ENCODE measurements at regions not wholly inside any gene's neighbourhood (a gene's known extent, or its start where the extent isn't known, plus 50 kb on each side); places are given as distances from the start of the nearest gene placed in this dataset.
A peak's percentile ranks its signal among the peaks of the same experiment; 100 is the strongest.

DNA sequence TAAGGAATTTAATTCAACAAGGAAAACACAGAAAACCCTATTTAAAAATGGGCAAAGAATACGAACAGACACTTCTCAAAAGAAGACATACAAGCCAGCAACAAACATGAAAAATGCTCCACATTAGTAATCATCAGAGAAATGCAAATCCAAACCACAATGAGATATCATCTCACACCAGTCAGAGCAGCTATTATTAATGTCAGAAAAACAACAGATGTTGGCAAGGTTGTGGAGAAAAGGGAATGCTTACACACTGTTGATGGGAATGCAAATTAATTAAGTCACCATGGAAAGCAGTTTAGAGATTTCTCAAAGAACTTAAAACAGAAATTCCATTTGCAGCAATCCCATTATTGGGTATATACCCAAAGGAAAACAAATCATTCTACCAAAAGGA is 55.2 kb downstream of the GCC1 start:
- peaks cover 3% of the 10 kb centered on the region for H3K27me3 ChIP-seq (replicated peaks)
- H3K36me3 ChIP-seq (replicated peaks): no peaks in the 10 kb centered on the region
- H3K27ac ChIP-seq: no peak overlapping the region
- DNase-seq: no peak
- no peak for TF ChIP-seq CTCF (IDR thresholded peaks at IDR 0.05; ENCODE audit: low read depth, low read length, missing control alignments)
- in situ Hi-C loops (cut with HindIII; ENCODE audit: low pct_ligation_motif_present, low sequenced_read_pairs): no loop called here
- no peak overlapping the region for H3K4me3 ChIP-seq (ENCODE audit: low read depth, low read length)

DNA sequence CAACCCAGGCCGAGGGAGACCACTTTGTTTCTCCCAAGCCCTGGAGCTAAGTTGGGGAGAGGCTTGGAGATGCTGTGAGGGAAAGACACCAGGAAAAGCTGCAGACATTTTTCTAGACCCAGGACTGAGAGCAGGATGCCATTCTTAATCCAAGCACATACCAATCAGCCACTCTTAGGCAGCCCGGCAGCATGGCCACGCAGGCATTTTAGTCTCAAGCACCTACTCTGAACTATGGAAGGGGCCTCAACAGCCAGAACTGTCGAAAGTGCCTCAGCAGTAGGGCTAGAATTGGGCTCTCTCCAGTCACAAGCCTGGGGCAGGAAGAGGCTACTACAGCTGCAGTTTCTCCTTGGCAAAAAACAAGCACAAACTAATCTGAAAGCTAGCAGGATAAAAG is 57.8 kb downstream of the GCC1 start:
- no peaks in the 10 kb centered on the region for H3K27me3 ChIP-seq (replicated peaks)
- no peak for DNase-seq
- H3K4me3 ChIP-seq (ENCODE audit: low read depth, low read length): no peak overlapping the region
- TF ChIP-seq CTCF (IDR thresholded peaks at IDR 0.05; ENCODE audit: low read depth, low read length, missing control alignments): no peak
- no peak overlapping the region for H3K27ac ChIP-seq
- H3K36me3 ChIP-seq (replicated peaks): no peaks in the 10 kb centered on the region
- in situ Hi-C loops (cut with HindIII; ENCODE audit: low pct_ligation_motif_present, low sequenced_read_pairs): no loop called here

DNA sequence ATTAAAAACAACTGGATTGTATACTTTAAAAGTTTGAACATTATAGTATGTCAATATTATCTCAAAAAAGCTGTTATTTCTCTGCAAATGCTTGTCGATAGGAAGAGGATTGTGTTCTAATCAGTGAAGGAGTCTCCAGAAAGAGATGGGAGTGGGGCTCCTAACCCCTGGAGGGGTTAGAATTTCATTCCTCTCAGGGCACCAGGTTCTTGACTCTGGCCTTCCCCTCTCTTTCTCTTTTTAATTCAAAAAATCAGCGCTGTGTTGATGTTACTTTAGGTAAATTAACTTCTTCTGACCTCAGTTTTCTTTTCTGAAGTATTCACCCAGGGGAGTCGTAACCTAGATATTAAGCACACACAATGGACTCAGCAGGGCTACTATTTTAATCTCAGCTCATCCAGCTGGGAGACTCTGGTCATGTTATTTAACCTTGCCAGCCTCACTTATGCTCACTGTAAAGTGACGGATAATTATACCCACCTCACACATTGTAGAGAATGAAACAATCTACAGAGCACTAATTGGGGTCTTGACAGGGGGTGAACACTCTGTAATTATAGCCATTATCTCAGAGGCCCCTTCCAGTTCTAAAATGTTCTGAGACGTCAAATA is 59.4 kb downstream of the GCC1 start:
- no peak for TF ChIP-seq CTCF (IDR thresholded peaks at IDR 0.05; ENCODE audit: low read depth, low read length, missing control alignments)
- Histone ChIP-seq H3K4me3 (ENCODE audit: low read depth, low read length) (no peak overlapping the region), H3K36me3 (replicated peaks) (no peaks in the 10 kb centered on the region), H3K27ac (no peak overlapping the region), H3K27me3 (replicated peaks) (no peaks in the 10 kb centered on the region)
- no peak for DNase-seq
- in situ Hi-C loops (cut with HindIII; ENCODE audit: low pct_ligation_motif_present, low sequenced_read_pairs): no loop called here

- no peak overlapping the region for H3K4me3 ChIP-seq (ENCODE audit: low read depth, low read length)
- TF ChIP-seq CTCF (IDR thresholded peaks at IDR 0.05; ENCODE audit: low read depth, low read length, missing control alignments): no peak
- no peak overlapping the region for H3K27ac ChIP-seq
- H3K36me3 ChIP-seq (replicated peaks): no peaks in the 10 kb centered on the region
- H3K27me3 ChIP-seq (replicated peaks): no peaks in the 10 kb centered on the region
- DNase-seq: no peak
- in situ Hi-C loops (cut with HindIII; ENCODE audit: low pct_ligation_motif_present, low sequenced_read_pairs): no loop called here
These were observed 69.1 kb downstream of the GCC1 start for GRCh38 chr7:127516320-127516719.

- H3K27me3 ChIP-seq (replicated peaks): no peaks in the 10 kb centered on the region
- H3K36me3 ChIP-seq (replicated peaks): no peaks in the 10 kb centered on the region
- H3K4me3 ChIP-seq (ENCODE audit: low read depth, low read length): no peak overlapping the region
- DNase-seq: peak; percentile 43
- no peak overlapping the region for H3K27ac ChIP-seq
- in situ Hi-C loops (cut with HindIII; ENCODE audit: low pct_ligation_motif_present, low sequenced_read_pairs): no loop called here
- TF ChIP-seq CTCF (IDR thresholded peaks at IDR 0.05; ENCODE audit: low read depth, low read length, missing control alignments): peak; percentile 46
These were observed 70.9 kb downstream of the GCC1 start for GRCh38 chr7:127514499-127514898.

- no peak for TF ChIP-seq CTCF (IDR thresholded peaks at IDR 0.05; ENCODE audit: low read depth, low read length, missing control alignments)
- no peaks in the 10 kb centered on the region for H3K27me3 ChIP-seq (replicated peaks)
- H3K27ac ChIP-seq: no peak overlapping the region
- no peaks in the 10 kb centered on the region for H3K36me3 ChIP-seq (replicated peaks)
- in situ Hi-C loops (cut with HindIII; ENCODE audit: low pct_ligation_motif_present, low sequenced_read_pairs): no loop called here
- no peak for DNase-seq
- H3K4me3 ChIP-seq (ENCODE audit: low read depth, low read length): no peak overlapping the region
These were observed 72.1 kb downstream of the GCC1 start for GRCh38 chr7:127513311-127513710.

All from brain microvascular endothelial cell (primary cell).